GM08714 (cell line): ENCODE measurements at regions not wholly inside any gene's neighbourhood (a gene's known extent, or its start where the extent isn't known, plus 50 kb on each side); places are given as distances from the start of the nearest gene placed in this dataset.
"Not testable (repeated sequence)": the region's sequence is repeated elsewhere in the genome, so short reads cannot be mapped to it uniquely, and the experiment has no call there.

Source experiments
- H3K4me3 ChIP-seq: fragments of 200-500 bp; sonication (Bioruptor generic); 2 replicates; pipeline ENCODE4 v1.5.1; 2014; ENCODE audit warnings: mild to moderate bottlenecking, low read length, inconsistent platforms
- ZNF274 ChIP-seq: IDR thresholded peaks from 2 replicates; pipeline ENCODE4 v1.6.1; 2012; ENCODE audit warnings: mild to moderate bottlenecking, low read depth, low read length

GRCh38 chrX:9379697-9380551 is 84.9 kb upstream of the TBL1X start:
- H3K4me3 ChIP-seq: no peak overlapping the region
- TF ChIP-seq ZNF274: no peak

DNA sequence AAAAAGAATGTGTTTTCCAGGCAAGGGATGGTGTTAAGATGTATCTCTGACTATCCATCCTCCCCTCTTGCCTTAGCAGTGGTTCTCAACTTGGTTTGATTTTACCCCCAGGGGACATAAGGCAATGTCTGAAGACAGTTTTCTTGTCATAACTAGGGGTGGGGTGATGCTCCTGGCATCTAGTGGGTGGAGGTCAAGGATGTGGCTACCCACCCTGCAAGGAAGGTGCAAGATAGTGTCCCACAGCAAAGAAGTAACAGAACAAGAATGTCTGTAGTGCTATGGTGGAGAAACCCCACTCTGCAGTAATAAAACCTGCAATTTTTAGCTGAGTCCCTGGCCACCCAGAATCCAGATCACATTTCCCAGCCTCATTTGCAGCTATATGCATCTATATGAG is 81.2 kb upstream of the TBL1X start:
- H3K4me3 ChIP-seq: no peak overlapping the region
- TF ChIP-seq ZNF274: no peak

- no peak overlapping the region for H3K4me3 ChIP-seq
- TF ChIP-seq ZNF274: no peak
Observed at GRCh38 chrX:9388450-9388849, 76.4 kb upstream of the TBL1X start.

GRCh38 chrX:9390121-9390520 is 74.7 kb upstream of the TBL1X start:
- no peak for TF ChIP-seq ZNF274
- H3K4me3 ChIP-seq: no peak overlapping the region

- no peak overlapping the region for H3K4me3 ChIP-seq
- no peak for TF ChIP-seq ZNF274
Observed at GRCh38 chrX:9390693-9391368, 74.0 kb upstream of the TBL1X start.

GRCh38 chrX:9392445-9392844 is 72.4 kb upstream of the TBL1X start:
- TF ChIP-seq ZNF274: no peak
- no peak overlapping the region for H3K4me3 ChIP-seq

GRCh38 chrX:9393571-9393970 is 71.3 kb upstream of the TBL1X start:
- H3K4me3 ChIP-seq: no peak overlapping the region
- no peak for TF ChIP-seq ZNF274

DNA sequence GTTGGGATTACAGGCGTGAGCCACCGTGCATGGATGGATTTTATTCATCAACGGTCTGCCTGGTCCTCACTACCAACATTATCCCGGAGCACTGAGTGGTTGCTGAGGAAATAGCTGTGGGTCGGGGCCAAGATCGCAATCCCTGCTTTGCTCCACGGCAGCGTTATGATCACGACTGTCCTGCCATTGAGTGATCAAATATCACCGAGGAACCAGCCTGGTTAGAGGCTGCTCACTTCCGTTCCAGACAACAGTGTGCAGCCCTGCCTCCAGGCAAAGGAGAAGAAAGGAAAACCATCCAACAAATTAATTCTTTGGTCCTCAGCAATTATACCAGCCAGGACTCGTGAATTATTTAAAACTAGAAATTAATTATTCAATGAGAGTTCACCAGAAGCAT is 70.6 kb upstream of the TBL1X start:
- no peak overlapping the region for H3K4me3 ChIP-seq
- no peak for TF ChIP-seq ZNF274

GRCh38 chrX:9396930-9397329 is 67.9 kb upstream of the TBL1X start:
- no peak for TF ChIP-seq ZNF274

GRCh38 chrX:9401051-9401450 is 63.8 kb upstream of the TBL1X start:
- TF ChIP-seq ZNF274: no peak
- H3K4me3 ChIP-seq: no peak overlapping the region

More at GRCh38 chrX:9396930-9397329, 67.9 kb upstream of the TBL1X start:
- H3K4me3 ChIP-seq: no peak overlapping the region

- H3K4me3 ChIP-seq: no peak overlapping the region
- no peak for TF ChIP-seq ZNF274
Observed at GRCh38 chrX:9403374-9403773, 61.5 kb upstream of the TBL1X start.

DNA sequence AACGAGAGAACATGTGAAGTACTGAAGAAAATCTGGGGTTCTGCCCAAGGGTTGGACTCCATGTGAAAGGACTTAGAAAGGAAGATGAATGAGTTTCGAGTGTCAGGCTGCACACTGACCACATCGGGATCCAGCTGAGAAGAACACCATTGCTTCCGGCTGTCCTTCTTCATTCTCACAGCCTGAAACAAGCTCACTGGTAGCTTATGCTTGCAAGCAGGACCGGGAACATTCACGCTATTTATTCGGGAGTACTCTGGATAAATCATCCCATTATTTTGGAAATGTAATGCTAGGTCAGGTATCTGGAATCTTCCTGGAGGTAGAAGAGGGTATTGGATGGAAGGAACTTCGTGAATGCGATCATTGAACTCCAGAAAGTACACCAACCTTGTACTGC is 59.2 kb upstream of the TBL1X start:
- H3K4me3 ChIP-seq: not testable (repeated sequence)

DNA sequence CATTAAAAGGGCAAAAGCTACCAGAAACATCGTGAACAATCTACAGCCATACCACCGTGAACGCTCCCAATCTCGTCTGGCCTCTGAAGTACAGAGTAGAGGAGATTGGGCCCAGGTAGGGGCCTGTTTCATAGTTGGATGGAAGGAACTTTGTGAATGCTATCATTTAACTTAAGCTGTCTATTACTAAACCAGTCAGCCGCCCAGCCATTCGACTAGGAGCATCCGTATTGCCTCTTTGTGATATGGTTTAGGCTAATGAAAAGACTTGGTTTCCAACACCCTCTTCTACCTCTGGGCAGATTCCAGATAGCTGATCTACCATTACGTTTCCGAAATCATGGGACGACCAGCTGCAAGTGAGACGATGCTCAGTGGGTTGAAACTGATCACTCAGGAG is 54.0 kb upstream of the TBL1X start:
- not testable (repeated sequence) for H3K4me3 ChIP-seq

GRCh38 chrX:9411682-9412081 is 53.2 kb upstream of the TBL1X start:
- H3K4me3 ChIP-seq: not testable (repeated sequence)

DNA sequence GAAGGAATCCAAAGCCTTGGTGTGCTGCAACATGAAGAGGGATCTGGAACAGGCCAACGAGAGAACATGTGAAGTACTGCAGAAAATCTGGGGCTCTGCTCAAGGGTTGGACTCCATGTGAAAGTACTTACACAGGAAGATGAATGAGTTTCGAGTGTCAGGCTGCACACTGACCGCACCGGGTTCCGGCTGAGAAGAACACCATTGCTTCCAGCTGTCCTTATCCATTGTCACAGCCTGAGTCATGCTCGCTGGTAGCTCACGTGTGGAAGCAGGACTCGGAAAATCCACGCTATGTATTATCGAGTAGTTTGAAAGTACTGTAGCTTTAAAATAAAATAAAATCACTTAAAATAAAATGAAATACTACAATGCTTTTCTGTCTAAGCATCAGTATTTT is 50.4 kb upstream of the TBL1X start:
- TF ChIP-seq ZNF274: no peak
- H3K4me3 ChIP-seq: no peak overlapping the region
